ENCODE measurements at regions not wholly inside any gene's neighbourhood (a gene's known extent, or its start where the extent isn't known, plus 50 kb on each side); places are given as distances from the start of the nearest gene placed in this dataset.
"Not testable (repeated sequence)": the region's sequence is repeated elsewhere in the genome, so short reads cannot be mapped to it uniquely, and the experiment has no call there.

GRCh38 chr2:4762951-4763376, 929.2 kb upstream of the SOX11 start:
- no peak for DNase-seq

GRCh38 chr2:4765787-4766530, 926.2 kb upstream of the SOX11 start:
- DNase-seq: no peak

- no peak for DNase-seq
Observed at GRCh38 chr2:4775668-4776067, 916.5 kb upstream of the SOX11 start.

- DNase-seq: no peak
Observed at GRCh38 chr2:4780679-4781078, 911.5 kb upstream of the SOX11 start.

DNA sequence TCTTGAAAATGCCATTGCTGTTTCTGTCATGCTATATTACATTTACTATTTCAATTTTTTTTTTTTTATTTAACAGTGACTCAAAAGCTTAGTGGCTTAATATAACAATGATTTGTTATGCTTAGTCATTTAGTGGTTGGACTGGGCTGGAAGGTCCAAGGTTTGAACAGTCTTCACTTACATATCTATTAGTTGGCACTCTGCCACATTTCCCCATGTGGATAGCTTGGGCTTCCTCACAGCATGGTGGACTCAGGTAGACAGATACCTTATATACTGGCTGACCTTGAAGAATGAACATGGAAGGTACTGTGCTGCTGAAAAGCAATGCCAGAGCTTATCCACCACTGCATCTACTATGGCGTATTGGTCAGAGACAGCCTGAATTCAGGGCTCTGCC, 909.5 kb upstream of the SOX11 start:
- no peak for DNase-seq

DNA sequence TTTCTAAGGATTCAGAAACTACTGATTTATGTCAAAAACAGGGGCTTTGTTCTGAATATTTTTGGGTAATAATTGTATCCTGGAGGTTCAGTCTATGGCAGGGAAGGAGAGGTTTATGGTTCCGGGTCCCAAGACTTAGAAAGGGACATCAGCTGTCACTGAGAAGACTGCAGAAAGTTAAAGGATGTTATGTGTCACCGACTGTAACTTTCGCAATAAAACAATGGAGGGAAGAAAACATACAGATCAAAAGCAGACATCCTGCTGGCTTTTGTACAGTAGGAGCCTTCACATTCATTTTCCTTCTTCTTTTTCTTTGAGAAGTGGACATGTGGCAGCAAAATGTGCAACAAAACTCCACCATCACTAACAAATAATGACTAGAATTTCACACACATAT, 900.7 kb upstream of the SOX11 start:
- no peak for DNase-seq

GRCh38 chr2:4792126-4792525, 900.1 kb upstream of the SOX11 start:
- DNase-seq: no peak

GRCh38 chr2:4803396-4803795, 888.8 kb upstream of the SOX11 start:
- DNase-seq: no peak

DNA sequence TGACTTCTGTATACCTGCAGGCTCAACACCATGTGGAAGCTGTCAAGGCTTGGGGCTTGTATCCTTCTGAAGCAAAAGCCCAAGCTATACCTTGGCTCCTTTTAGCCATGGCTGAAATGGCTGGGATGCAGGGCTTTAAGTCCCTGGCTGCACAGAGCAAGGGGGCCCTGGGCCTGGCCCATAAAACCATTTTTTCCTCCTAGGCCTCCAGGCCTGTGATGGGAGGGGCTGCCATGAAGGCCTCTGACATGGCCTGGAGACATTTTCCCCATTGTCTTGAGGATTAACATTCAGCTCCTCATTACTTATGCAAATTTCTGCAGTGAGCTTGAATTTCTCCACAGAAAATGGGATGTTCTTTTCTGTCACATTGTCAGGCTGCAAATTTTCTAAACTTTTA, 878.0 kb upstream of the SOX11 start:
- DNase-seq: not testable (repeated sequence)

- no peak for DNase-seq
Observed at GRCh38 chr2:4827836-4828235, 864.3 kb upstream of the SOX11 start.

- DNase-seq: no peak
Observed at GRCh38 chr2:4828682-4829374, 863.4 kb upstream of the SOX11 start.

GRCh38 chr2:4831751-4832150, 860.4 kb upstream of the SOX11 start:
- no peak for DNase-seq

- DNase-seq: no peak
Observed at GRCh38 chr2:4832642-4833041, 859.5 kb upstream of the SOX11 start.

DNA sequence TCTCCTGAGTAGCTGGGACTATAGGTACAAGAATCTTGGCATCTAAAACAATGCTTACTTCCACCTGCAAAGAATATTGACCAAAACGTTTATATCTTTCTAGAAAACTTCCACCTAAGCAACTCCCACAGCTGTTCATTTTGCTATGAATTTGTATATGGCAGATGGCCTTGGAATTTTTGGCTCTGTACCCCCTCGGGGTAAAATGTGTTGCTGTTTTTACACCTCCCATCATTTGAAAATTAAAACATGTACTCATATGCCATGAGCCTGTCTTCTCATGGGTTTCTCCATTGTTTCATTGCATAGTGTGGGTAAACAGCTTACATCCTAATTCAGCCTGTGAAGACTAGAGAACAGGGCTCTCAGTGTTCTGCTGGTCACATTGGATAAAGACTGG, 853.6 kb upstream of the SOX11 start:
- no peak for DNase-seq

GRCh38 chr2:4840791-4841190, 851.4 kb upstream of the SOX11 start:
- no peak for DNase-seq

GRCh38 chr2:4844881-4845280, 847.3 kb upstream of the SOX11 start:
- DNase-seq: no peak

GRCh38 chr2:4862031-4862430, 830.2 kb upstream of the SOX11 start:
- no peak for DNase-seq

DNA sequence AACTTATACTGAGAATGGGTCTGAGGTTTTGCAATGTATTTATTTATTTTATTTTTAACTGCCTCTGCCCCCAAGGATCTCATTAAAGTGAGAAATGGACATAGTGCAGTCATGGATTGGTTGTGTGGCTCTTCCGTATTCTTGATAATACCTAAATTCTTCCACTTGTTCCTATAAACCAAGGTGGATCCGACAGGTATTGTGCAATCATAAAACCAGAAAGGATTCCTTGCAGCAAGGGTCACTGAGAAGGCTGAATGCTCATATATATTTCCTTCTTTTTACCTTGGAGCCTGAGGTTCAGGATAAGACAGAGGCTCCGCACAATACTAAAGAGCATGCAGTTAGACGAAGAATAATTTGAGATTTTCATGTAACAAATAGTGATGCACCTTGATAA, 826.0 kb upstream of the SOX11 start:
- no peak for DNase-seq

DNA sequence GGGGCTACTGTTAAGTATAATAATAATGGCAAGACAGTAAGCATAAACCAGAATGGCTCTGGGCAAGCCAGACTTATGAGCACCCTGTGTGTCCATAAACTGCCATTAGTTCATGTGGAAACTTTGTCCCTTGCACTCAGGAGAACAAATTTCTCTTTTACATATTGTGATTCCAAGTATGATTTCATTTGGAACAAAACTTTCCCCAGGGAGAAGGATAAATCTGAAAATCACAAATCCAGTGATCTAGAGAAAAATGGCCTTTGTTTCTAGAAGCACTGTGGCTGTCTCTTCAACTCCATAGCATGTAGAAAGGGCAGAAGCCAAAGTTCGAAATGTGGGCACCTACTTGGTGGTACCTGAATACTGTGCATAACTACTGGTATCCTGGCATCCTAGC, 823.7 kb upstream of the SOX11 start:
- DNase-seq: no peak

- no peak for DNase-seq
Observed at GRCh38 chr2:4869154-4869553, 823.0 kb upstream of the SOX11 start.

- no peak for DNase-seq
Observed at GRCh38 chr2:4873364-4873763, 818.8 kb upstream of the SOX11 start.

GRCh38 chr2:4873876-4874593, 818.1 kb upstream of the SOX11 start:
- DNase-seq: no peak

GRCh38 chr2:4882421-4882820, 809.8 kb upstream of the SOX11 start:
- no peak for DNase-seq

DNA sequence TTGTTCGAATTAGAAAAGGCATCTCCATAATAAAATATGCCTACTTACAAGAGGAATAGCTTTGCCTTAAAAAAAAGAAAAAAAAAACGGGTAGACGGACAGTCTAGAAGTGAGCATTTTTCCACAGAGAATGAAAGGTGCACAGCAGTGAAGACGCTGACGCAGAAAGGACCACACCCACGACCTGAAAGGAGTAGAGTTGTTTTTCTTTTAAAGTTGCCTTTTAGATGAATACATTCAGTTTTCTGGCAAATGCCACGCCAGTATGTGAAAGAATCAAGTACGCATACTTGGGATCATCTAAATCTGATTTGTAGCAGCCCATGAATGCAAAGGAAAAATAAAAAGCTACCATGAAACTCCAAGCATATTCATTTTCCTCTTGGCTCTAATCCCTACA, 809.2 kb upstream of the SOX11 start:
- DNase-seq: no peak

Data from stimulated activated CD4-positive, alpha-beta T cell treated with anti-CD3 and anti-CD28 coated beads, Interleukin-2, amount 100 ng/mL, for 48 hours (primary cell).